CD1c-positive myeloid dendritic cell (primary cell): ENCODE measurements at regions not wholly inside any gene's neighbourhood (a gene's known extent, or its start where the extent isn't known, plus 50 kb on each side); places are given as distances from the start of the nearest gene placed in this dataset.

Experiments
- DNase-seq: peaks from one replicate; pipeline ENCODE4 v3.0.0-alpha.2; 2016; ENCODE audit errors: extremely low spot score

GRCh38 chr13:104327211-104327610, 1261.0 kb upstream of the SLC10A2 start:
- no peak for DNase-seq

DNA sequence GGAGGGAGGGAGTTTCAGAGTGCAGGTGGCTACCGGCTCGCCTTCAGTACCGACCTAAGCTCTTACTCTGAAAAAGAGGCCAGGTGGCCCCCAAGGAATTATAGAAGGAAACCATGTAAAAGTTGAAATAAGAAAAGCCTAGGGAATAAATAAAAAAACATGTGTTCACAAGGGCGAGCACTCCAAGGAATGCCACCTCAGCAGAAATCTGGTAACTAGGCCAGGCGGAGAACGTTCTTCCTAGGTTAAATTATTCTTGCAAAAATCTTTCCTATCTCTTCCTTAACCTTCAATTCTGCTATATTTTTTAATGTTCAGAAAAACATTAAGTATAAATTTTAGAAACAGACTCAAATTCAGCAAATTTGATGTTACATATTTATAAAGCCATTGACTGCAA, 1260.3 kb upstream of the SLC10A2 start:
- DNase-seq, result no peak

GRCh38 chr13:104321756-104322155, 1255.5 kb upstream of the SLC10A2 start:
- no peak for DNase-seq

GRCh38 chr13:104320446-104320845, 1254.2 kb upstream of the SLC10A2 start:
- DNase-seq, result no peak

GRCh38 chr13:104318121-104318520, 1251.9 kb upstream of the SLC10A2 start:
- DNase-seq, result no peak

DNA sequence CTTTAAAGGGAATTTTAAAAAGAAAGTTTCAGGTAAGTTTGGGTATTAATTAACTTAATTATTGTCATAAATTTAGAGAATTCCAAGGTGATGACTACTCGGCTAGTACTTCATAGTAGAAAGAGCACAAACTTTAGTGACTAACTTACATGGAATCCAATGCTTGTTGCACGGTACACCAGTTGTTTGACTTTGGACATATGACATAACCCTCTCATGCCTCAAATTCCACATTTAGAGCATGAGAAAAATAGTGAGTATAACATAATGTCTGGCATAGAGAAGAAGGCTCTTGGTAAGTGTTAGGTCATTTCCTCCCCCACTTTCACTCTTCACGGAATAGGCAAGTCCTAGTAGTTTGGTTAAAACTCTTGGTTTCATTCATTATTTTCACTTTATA, 1249.4 kb upstream of the SLC10A2 start:
- no peak for DNase-seq

GRCh38 chr13:104314926-104315535, 1248.8 kb upstream of the SLC10A2 start:
- no peak for DNase-seq

DNA sequence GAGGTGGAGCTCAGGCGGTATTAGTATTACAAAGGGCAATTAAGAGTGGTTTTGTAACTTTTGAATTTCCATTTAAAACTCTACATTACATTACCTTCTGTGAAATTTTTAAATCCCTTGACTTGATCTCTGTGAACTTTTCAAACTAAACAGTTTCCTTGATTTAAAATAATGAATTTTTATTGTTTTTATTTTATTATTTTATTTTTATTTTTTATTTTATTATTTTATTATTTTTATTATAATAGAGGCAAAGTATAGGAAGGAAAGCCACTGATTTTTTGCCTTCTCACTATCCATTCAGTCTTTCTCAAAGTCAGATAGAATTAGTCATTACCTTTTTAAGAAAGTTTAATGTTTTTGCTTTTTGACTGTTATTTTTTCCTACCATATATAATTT, 1248.1 kb upstream of the SLC10A2 start:
- no peak for DNase-seq

GRCh38 chr13:104310861-104311260, 1244.6 kb upstream of the SLC10A2 start:
- DNase-seq, result no peak

DNA sequence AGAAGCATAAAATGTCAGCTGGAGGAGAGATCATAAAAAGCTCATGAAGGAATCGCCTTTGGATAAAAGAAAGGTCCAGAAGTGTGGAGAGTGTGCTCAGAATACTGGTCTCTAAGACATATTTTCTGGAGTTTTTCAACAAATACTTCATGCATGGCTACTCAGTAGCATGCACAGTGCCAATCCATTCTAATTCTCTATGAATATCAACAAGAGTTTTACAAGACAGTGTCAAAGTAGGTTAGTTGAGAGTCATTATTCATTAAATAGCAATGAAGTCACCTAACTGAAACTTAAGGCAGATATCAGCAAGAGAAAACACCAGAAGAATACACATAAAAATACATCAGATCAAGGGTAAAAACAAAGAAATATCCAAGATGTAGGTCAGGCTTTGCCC, 1243.2 kb upstream of the SLC10A2 start:
- no peak for DNase-seq

- no peak for DNase-seq
Observed at GRCh38 chr13:104301171-104301975, 1235.2 kb upstream of the SLC10A2 start.

DNA sequence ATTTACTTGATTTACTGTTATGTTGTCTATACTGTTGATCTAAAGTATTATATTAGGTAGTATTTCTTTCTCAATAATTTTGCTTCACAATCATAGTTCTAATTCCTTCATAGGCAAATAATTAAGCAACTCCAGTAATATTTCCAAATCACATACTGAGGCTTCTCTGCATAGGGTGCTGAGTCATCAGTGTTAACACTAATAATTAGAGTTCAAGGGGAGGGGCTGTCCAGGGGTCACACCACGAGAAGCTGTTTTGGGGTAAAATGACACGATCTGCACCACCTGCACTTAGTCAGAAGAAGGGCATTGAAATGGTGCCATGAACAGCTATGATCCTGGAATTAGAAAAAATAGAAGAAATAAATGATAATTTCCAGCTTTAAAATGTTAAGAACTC, 1230.9 kb upstream of the SLC10A2 start:
- DNase-seq, result no peak

GRCh38 chr13:104296286-104296685, 1230.1 kb upstream of the SLC10A2 start:
- no peak for DNase-seq

DNA sequence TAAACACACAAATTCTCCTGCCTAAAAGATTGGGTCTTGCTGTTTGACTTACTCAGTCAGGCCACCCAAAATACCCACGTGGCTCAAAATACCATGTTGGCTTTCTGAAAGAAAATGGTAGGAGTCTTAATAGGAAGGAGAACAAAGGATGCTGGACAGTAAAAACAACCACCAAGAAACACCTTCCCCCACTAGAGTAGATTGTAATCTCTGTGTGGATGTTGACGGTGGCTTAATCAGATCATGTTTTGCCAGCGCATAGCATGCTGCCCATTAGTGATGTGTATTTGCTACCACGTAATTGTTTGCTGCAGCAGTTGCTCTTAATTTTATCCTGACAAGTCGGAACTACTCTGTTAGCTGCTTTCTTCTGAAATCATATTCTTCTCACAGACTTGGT, 1229.3 kb upstream of the SLC10A2 start:
- DNase-seq, result no peak

DNA sequence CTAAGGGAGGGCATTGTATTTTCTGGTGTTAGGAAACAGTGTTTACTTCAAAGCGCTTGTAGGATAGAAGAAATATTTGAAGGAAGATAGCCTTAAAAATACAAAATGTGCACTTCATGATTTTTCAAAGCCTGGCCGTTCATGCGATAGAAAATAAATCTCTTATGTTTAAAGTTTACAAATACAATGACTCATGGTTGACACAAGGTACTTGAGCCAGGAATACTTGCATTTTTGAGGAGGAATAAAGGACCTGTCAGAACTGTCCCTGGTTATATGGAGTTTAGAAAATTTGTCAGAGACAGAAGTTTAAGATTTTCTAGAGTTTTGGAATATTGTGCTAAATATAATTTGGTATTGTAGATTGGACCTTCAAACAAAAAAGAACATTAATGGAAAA, 1223.2 kb upstream of the SLC10A2 start:
- DNase-seq, result no peak

- no peak for DNase-seq
Observed at GRCh38 chr13:104288496-104288895, 1222.3 kb upstream of the SLC10A2 start.

DNA sequence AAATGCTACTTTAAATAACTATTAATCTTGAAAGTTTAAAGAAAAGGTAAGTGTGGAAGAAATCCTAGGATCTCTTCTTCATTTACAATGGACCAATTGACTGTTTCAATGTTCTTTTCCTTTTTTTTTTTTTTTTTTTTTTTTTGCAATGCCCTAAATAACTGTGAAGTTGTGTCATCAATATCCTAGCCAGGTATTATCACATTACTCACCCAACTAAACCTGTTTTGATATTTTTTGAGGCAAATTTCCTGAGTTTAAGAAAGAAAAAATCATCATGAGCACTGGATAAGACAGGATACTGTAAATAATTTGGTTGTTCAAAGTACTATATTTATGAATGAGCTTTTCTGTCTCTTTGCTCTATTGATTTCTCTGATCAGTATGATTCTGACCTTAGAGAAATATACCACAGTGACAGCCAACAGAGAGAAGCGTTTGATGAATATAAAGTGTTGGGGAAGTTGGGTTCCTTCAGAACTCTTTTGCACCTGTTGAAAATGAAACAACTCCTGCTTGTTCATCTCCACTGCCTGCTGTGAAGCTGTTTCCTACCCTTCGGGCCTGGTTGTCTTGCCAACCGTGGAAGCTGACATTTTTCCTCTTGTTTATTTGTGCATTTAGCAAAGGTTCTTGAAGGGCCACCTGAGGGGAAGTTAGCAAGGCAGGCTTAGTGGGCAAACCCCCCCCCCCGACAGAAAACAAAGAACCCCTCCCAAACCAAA, 1220.5 kb upstream of the SLC10A2 start:
- DNase-seq, result no peak

DNA sequence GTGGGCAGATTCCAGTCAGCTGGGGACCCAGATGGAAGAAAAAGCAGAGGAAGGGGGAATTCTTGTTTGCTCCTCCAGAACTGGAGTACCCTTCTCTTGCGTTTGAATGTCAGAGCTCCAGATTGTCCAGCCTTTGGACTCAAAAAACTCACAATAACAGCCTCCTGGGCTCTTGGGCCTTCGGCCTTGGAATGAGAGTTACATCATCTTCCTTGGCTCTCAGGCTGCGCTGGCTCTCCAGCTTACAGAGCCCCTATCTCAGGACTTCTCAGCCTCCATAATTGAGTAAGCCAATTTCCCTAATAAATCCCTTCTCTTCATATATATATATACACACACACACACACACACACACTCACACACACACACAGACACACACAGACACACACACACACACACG, 1215.7 kb upstream of the SLC10A2 start:
- no peak for DNase-seq

- no peak for DNase-seq
Observed at GRCh38 chr13:104270731-104271130, 1204.5 kb upstream of the SLC10A2 start.

GRCh38 chr13:104267206-104267811, 1201.1 kb upstream of the SLC10A2 start:
- DNase-seq, result no peak

DNA sequence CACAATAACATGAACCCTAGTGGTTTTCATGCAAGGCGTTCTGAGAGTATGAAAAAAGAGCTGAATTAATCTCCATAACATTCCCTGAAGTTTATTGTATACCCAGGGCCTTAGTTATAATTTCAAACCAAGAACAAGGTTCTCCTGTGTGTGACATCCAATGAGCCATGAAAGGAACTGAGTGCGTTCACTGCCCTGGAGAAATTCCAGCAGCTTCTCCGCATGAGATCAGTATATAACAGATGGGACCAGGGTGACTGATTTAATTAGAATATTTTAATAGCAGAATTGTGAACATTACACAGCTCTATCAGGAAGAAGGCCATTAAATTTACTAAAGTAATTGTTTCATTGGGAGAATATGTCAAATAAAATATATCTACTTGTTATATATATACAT, 1190.5 kb upstream of the SLC10A2 start:
- no peak for DNase-seq

DNA sequence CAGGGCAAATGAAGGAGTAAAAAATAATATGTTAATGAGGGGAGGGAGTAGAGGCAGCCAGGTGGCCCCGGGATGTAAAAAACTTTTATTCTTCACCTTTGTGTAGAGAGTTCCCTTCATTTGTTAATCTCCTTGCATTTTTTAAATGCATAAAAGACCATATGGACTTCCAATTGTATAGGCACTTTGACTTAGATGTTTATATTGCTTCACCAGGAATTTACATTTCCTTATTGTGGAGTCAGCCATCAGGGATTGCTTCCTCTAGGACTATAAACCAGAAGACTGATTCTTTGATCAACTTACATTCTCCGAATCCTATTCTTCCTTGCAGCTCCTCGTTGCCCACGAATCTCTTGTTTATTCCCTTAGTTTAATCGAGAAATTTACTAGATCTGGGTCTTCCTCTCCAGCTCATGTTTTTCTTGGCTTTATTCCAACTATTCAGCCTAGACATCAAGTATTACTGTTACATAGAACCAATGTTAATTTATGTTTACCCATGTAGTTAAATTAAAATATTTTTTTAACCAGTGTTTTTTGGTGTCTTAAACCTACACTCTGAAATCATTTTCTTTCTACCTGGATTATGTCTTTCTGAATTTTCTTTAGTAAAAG, 1187.0 kb upstream of the SLC10A2 start:
- no peak for DNase-seq
